KOPT-K1 (cell line): ENCODE measurements at regions not wholly inside any gene's neighbourhood (a gene's known extent, or its start where the extent isn't known, plus 50 kb on each side); places are given as distances from the start of the nearest gene placed in this dataset.

ENCODE experiments used
- H3K27ac ChIP-seq: fragments of 200-600 bp; sonication (generic); 2 replicates; pipeline ENCODE4 v1.5.1; 2016; ENCODE audit warnings: antibody characterized with exemption, mild to moderate bottlenecking, low read depth, low read length; ENCODE audit not compliant: poor library complexity, severe bottlenecking
- H3K36me3 ChIP-seq: fragments of 200-600 bp; sonication (generic); 2 replicates; pipeline ENCODE4 v1.5.1; 2017; ENCODE audit warnings: antibody characterized with exemption, mild to moderate bottlenecking, low read length, moderate library complexity; ENCODE audit not compliant: insufficient read depth
- H3K9me3 ChIP-seq: fragments of 200-600 bp; sonication (generic); 2 replicates; pipeline ENCODE4 v1.5.1; 2017; ENCODE audit warnings: antibody characterized with exemption, low read length, mild to moderate bottlenecking; ENCODE audit not compliant: insufficient read depth, poor library complexity, severe bottlenecking

DNA sequence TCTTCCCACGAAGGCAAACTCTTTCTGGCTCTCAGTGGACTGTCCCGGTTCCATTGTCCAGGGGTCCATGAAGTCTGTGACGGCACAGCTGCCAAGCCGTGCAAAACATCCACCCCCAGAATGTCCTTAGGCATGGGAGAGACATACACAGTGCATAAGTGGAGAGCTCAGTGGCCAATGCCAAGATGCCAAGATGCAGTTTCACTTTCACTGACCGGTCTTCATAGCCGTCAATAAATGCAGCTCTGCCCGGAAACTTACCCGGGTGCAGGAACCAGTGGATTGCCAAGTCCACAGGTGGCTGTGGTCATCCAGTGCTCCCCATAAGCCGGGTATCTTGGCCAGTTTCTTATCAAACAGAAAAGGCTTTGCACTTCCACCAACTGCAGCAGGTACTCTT is 162.3 kb downstream of the PTCSC3 start:
- Histone ChIP-seq H3K9me3 (no peaks in the 10 kb centered on the region), H3K27ac (no peak overlapping the region), H3K36me3 (no peaks in the 10 kb centered on the region)

DNA sequence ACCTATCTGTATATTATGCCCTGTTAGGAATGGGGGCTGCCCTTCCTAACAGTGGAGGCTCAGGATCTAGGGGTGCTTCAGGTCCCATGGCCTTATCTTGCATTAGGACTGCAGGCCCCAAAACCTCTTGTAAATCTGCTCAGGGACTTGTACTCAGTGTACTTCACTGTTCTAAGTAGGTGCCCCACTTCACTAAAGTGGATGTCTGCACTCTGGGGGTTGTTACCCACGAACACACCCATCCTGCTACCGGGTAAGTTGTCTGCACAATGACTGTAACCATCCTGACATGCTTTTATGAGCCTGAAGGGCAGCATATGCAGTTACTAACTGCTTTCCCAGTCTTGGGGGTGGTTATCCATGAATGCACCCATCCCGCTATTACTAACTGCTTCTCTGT is 163.0 kb downstream of the PTCSC3 start:
- no peaks in the 10 kb centered on the region for H3K36me3 ChIP-seq
- no peak overlapping the region for H3K27ac ChIP-seq
- no peaks in the 10 kb centered on the region for H3K9me3 ChIP-seq

DNA sequence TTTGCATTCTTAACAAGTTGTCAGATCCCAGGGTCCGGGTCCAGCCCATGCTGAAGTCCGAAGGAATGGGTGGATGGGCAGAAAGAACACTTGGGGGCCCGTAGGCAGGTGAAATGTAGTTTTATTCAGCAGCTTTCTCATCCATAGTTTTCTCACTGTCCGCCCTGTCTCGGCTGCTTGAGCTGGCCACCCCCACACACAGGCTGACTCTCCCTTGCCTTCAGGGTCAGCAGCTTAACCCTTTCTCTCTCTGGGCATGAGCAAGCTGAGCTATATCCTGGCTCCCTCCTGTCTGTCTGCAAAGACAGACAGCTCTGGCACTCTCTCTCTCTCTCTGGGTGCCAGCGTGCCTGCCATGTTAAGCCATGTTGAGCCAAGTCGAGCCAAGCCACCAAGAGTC is 163.9 kb downstream of the PTCSC3 start:
- Histone ChIP-seq H3K27ac (no peak overlapping the region), H3K36me3 (no peaks in the 10 kb centered on the region), H3K9me3 (no peaks in the 10 kb centered on the region)

DNA sequence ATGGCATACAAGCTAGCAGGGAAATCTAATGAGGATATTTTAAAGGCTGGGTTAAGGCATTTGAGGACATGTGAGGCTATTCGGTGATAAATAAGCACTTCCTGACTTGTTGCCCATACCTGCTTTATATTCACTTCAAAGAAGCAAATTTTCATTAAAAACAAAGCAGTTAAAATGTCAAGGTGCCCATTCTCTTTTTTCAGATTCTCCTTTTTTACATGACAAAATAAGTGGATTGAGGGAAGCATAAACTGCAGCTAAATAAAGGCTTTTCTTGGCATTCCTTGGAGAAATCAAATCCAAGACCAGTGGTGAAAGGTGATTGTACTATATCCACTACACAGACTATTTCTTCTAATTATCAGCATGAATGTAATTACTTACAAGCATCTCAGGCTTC is 166.9 kb downstream of the PTCSC3 start:
- no peaks in the 10 kb centered on the region for H3K9me3 ChIP-seq
- no peaks in the 10 kb centered on the region for H3K36me3 ChIP-seq
- H3K27ac ChIP-seq, result no peak overlapping the region

DNA sequence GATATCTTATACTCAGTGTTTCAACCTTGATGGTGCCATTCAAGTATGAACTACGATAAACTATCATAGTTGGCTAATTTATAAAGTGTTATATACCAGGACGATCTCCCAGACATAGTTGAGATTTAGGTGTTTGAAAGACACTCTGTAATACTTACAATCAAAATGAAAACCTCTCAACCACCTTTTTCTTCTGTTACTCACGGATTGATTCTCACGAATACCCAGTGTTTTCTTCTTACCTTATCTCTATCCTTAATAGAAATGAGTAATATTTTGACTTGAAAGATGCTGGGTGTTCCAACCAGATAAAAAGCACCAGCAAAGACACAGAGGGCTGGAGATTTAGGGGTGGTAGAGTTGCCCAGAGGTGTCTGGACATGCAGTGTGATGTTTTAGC is 169.9 kb downstream of the PTCSC3 start:
- H3K27ac ChIP-seq, result no peak overlapping the region

DNA sequence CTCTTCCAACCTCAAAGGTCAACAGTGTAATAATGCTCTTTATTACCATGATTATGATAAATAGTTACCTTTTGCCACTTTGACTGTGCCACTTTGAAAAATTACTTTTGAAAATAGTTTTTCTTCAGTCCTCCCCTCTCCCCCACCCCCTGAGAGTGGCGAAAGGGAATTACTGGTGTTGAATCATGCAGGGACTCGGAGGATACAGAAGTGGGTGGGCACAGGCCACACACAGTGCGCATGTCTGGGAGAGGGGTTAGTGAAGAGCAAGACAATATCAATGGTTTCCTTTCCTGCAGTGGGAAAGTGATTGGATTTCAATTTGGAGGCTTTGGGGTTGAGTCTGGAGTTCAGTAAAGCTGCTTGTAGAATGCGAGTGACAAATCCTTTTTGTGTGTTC is 170.9 kb downstream of the PTCSC3 start:
- Histone ChIP-seq H3K27ac (no peak overlapping the region), H3K36me3 (no peaks in the 10 kb centered on the region), H3K9me3 (no peaks in the 10 kb centered on the region)

More for the DNA sequence above, 169.9 kb downstream of the PTCSC3 start:
- Histone ChIP-seq H3K36me3 (no peaks in the 10 kb centered on the region), H3K9me3 (no peaks in the 10 kb centered on the region)

DNA sequence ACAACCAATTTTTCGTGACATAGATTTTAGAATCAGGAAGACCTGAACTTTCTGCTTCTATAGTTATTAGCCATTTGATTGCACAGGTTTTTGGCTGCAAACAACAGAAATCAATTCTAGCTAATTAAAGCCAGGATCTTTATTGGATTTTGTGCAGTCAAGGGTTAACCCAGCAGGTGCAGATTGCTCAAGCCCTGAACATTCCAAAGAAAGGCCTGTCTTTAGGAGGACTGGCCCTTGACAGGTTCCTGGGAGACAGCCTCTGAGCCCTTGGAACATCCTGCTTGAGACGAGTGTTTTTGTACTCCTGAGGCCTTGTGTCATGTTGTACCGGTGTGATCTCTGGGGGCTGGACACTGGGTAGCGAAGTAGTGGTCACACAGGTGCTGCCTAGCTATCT is 174.6 kb downstream of the PTCSC3 start:
- no peaks in the 10 kb centered on the region for H3K36me3 ChIP-seq
- H3K27ac ChIP-seq, result no peak overlapping the region
- H3K9me3 ChIP-seq, result no peaks in the 10 kb centered on the region

DNA sequence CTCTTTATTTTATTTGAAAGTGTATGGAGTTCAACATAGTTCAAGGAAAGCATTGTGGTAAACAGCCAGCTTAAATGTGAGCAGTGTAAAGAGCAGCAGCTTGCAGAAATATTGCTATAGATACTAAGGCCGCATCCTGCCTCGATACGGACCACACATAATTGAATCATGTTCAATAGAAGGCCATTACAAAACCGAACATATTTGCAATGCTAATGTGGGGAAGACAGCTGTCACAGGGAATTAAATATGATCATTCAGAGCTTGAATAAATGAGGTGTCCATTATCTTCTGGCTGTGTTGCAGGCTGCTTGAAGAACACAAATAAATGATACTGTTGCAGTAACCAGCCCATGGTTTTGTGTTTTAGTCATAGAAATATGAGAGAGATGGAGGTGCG is 173.2 kb downstream of the BRMS1L start:
- no peaks in the 10 kb centered on the region for H3K36me3 ChIP-seq
- H3K27ac ChIP-seq, result no peak overlapping the region
- no peaks in the 10 kb centered on the region for H3K9me3 ChIP-seq

DNA sequence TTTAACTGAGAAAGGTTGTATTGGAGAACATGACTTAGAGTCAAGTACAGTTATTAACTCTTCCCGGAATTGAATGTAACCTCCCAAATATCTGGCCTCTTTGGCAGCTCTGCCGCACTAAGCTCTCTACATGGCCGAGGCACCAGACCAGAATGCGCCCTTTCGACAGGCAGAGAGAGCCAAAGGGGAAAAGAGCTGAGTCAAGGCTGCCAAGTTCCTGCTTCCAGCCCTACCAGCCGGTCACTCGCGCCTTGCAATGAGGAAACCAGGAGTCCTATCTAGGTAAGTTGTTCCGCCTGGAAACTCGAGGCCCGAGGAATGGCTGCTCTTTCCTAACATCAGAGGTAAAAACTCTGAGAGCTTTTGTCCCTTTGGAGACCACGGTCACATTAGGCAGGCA is 172.2 kb downstream of the BRMS1L start:
- Histone ChIP-seq H3K27ac (no peak overlapping the region), H3K9me3 (no peaks in the 10 kb centered on the region), H3K36me3 (no peaks in the 10 kb centered on the region)

DNA sequence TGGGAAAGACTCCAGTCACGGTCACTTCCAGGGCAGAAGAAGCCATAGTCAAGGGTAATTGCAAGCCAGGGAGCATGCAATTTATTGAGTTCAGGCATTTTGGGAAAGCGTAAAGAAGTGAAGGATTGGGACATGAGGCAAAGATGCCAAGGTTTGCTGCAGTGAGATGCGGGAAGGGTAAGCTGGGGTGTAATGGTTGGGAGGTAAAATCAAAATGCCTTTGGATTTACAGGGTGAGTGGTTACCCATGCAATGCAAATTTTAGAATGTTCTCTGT is 167.5 kb downstream of the BRMS1L start:
- no peak overlapping the region for H3K27ac ChIP-seq
- H3K9me3 ChIP-seq, result no peaks in the 10 kb centered on the region
- no peaks in the 10 kb centered on the region for H3K36me3 ChIP-seq

DNA sequence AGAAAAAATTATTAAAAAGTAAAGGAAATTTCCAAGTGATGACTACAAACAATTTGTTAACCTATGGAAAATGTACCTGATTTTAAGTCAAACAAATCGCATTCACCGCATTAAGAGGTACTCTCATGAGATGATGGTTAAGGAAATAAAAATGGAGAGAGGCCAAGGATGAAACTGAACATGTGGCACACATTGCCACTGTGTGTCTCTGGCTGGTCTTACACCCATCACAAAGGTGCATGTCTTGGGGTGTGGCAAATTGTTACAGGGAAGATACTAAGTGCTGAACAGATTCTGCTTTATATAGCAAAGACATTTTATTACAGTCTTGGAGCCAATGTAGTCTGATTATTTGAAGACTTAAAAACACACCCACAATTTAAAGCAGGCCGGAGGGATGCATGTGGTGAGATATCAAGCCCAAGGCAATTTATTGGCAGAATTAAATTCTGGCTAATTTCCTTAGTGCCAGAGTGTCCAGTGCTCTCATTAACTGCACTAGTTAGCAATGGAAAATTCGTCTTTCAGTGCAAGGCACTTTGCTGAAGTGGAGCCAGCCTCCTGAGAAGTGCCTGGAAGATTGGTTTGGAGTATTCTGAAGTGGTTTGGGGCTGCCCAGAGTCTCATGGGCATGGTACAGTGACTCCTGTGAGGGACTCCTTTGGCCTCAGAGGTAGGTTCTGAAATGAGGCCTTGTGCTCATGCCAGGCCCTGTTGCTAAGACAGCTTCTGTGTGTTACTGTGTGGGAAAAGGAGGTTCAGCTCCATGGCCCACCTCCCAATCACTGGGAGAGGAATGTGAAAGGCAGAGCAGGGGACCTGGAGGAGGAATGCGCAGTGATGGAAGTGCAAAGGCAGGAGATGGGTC is 166.9 kb downstream of the BRMS1L start:
- Histone ChIP-seq H3K9me3 (no peaks in the 10 kb centered on the region), H3K36me3 (no peaks in the 10 kb centered on the region), H3K27ac (no peak overlapping the region)

DNA sequence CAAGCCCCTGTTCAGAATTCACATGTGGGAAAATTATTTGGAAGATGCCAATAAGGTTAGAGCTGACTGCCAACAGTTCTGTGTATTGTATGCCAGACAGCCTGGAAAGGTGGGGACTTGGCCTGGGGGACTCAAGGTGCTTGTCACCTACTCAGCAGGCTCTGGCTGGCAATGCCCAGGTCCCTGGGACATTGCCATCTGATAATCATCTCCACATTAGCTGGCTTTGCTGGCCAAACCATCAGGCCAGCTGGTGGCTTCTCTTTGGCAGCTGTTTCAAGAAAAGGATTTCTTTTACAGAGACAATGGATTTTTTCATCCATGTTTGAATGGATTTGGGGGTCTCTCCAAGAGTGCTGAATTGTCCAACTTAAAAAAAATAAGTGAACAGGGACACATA is 165.2 kb downstream of the BRMS1L start:
- H3K36me3 ChIP-seq, result no peaks in the 10 kb centered on the region
- H3K9me3 ChIP-seq, result no peaks in the 10 kb centered on the region
- H3K27ac ChIP-seq, result no peak overlapping the region

DNA sequence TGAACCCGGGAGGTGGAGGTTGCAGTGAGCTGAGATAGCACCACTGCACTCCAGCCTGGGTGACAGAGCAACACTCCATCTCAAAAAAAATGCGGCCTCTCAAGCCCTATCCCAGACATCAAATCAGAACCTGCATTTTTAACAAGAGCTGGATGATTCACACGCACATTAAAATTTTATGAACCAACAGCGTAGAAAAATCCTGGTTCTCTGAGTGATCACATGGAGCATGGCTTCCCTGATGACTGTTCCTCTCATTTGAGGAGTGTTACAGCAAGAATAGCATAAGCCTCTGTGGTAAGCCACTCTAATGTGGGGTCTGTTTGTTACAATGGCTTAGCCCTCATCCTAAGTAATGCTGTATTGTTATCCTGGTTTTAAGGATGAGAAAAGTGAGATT is 163.6 kb downstream of the BRMS1L start:
- Histone ChIP-seq H3K9me3 (no peaks in the 10 kb centered on the region), H3K27ac (no peak overlapping the region), H3K36me3 (no peaks in the 10 kb centered on the region)

DNA sequence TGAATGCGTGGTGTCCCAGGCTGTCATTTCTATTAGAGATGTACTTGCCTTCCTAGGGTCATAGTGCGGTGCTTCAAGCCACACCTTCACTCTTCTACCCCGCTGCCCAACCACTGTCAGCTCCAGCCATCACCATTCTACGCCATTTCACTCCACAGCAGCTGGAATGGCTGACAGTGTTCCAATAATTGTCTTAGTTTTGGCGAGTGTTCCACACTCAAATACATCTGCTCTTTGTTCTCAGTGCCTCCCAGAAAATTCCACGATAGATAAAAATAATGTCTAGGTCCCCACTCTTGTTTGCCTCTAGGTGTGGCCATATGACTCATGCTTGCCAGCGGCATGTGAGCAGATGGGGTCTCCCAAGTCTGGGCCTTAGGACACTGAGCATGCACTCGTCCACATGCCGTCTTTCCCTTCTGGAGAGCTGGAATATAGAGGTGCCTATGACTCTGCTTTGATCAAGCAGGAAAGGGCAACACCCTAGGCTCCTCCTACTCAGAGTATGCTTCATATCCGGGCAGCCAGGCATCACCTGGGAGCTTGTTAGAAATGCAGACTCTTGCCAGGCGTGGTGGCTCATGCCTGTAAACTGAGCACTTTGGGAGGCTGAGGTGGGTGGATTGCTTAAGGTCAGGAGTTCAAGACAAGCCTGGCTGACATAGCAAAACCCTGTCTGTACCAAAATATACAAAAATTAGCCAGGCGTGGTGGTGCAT is 163.0 kb downstream of the BRMS1L start:
- Histone ChIP-seq H3K9me3 (no peaks in the 10 kb centered on the region), H3K27ac (no peak overlapping the region), H3K36me3 (no peaks in the 10 kb centered on the region)

DNA sequence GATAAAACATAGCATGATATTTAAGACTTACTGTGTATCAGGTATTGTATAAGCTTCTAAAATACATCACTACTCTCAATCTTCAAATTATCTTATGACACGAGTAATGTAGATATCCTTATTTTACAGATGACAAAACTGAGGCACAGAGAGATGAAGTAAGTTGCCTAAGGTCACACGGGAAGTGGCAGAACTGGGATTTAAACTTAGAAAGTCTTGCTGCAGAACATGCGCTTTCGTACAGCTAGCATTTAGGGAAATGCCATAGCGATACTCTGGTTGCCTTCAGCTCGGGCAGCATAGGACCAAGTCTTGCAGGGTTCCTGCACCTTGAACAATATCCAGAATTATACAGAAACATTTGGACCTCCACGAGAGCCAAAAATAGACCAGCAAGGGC is 162.4 kb downstream of the BRMS1L start:
- no peak overlapping the region for H3K27ac ChIP-seq
- H3K9me3 ChIP-seq, result no peaks in the 10 kb centered on the region
- H3K36me3 ChIP-seq, result no peaks in the 10 kb centered on the region

DNA sequence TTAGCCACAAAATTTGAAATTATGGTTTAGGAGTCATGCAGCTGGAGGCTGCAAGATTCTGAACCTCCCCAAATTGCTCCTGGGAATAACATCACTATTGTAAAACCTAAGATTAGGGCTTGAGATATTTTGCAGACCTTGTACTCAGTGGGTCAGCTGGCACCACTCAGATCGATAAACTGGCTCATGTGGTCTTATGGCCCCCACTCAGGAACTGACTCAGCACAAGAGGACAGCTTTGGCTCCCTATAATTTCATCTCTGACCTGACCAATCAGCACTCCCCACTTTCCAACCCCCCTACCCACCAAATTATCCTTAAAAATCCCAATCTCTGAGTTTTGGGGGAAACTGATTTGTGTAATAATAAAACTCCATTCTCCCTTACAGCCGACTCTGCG is 161.6 kb downstream of the BRMS1L start:
- H3K36me3 ChIP-seq, result no peaks in the 10 kb centered on the region
- H3K27ac ChIP-seq, result no peak overlapping the region
- no peaks in the 10 kb centered on the region for H3K9me3 ChIP-seq
